Right cardiac atrium (tissue), 5 donors: ENCODE measurements at regions not wholly inside any gene's neighbourhood (a gene's known extent, or its start where the extent isn't known, plus 50 kb on each side); places are given as distances from the start of the nearest gene placed in this dataset.
A peak's percentile ranks its signal among the peaks of the same experiment; 100 is the strongest.

ENCODE experiments used
- ATAC-seq, 2 donors: fragments of 200-7000 bp; cut with Tn5 transposase; one replicate each; pipeline versions ENCODE4 v1.8.0 to v1.9.1; 2020; ENCODE audit warnings: moderate library complexity in 2 of 2, mild to moderate bottlenecking in 1 of 2
- DNase-seq, 3 donors: peaks; one replicate each; pipeline ENCODE4 v3.0.0-alpha.2; 2020
- H3K27ac ChIP-seq: one replicate; pipeline ENCODE4 v1.5.1; 2013; ENCODE audit warnings: mild to moderate bottlenecking, low read length, control low read depth, moderate library complexity
- H3K27me3 ChIP-seq: one replicate; pipeline ENCODE4 v1.6.1; 2013; ENCODE audit not compliant: control insufficient read depth, insufficient read depth
- H3K4me1 ChIP-seq: one replicate; pipeline ENCODE4 v1.6.1; 2013; ENCODE audit warnings: low read length; ENCODE audit not compliant: control insufficient read depth, insufficient read depth
- H3K4me3 ChIP-seq: one replicate; pipeline ENCODE4 v1.5.1; 2013; ENCODE audit warnings: low read length, control low read depth
- H3K9me3 ChIP-seq: one replicate; pipeline ENCODE4 v1.6.1; 2013; ENCODE audit warnings: low read length; ENCODE audit not compliant: control insufficient read depth
- WGBS: extraction: QIAGEN DNeasy Blood & Tissue Kit; methylation state at CpG from one replicate; pipeline ENCODE4 v1.1.7; 2013; 5-methylcytosine and 5-hydroxymethylcytosine counted together
- intact Hi-C, 4 donors: fragments of 100-400 bp; cut with DNase I; formaldehyde crosslinking; loops; one replicate each; pipeline versions ENCODE4 v1.11.0 to v1.14.0; 2022 to 2023
- donor health status: healthy with polysubstance abuse.
- donor health status: DM: no; HTN: yes; CAD: no.
- donor health status: DM: no; HTN: no; CAD: no.
- donor health status: DM: no; HTN: yes; CAD: no; lungs with severe emphysema.
- donor health status: DM: yes; HTN: yes; CAD: no.

GRCh38 chr11:15765530-15765929, 590.8 kb downstream of the SOX6 start:
- H3K4me1 ChIP-seq, result no peaks in the 10 kb centered on the region
- intact Hi-C loops, result no loop called here
- H3K4me3 ChIP-seq, result no peak overlapping the region
- WGBS, result 87% methylated on average over 3 of the region's 3 CpGs
- no peaks in the 10 kb centered on the region for H3K27me3 ChIP-seq
- H3K27ac ChIP-seq, result no peak overlapping the region
- ATAC-seq (no peak), DNase-seq (no peak)
- H3K9me3 ChIP-seq, result no peaks in the 10 kb centered on the region

- no peak overlapping the region for H3K27ac ChIP-seq
- no peaks in the 10 kb centered on the region for H3K4me1 ChIP-seq
- intact Hi-C loops, result no loop called here
- 95% methylated on average over 5 of the region's 5 CpGs for WGBS
- no peaks in the 10 kb centered on the region for H3K9me3 ChIP-seq
- H3K4me3 ChIP-seq, result no peak overlapping the region
- DNase-seq (no peak), ATAC-seq (no peak)
- H3K27me3 ChIP-seq, result no peaks in the 10 kb centered on the region
These were observed 588.0 kb downstream of the SOX6 start for GRCh38 chr11:15768321-15768720.

- intact Hi-C loops, result no loop called here
- H3K9me3 ChIP-seq, result no peaks in the 10 kb centered on the region
- ATAC-seq (no peak), DNase-seq (no peak)
- WGBS, result 96% methylated on average over 3 of the region's 3 CpGs
- no peaks in the 10 kb centered on the region for H3K4me1 ChIP-seq
- no peak overlapping the region for H3K27ac ChIP-seq
- no peaks in the 10 kb centered on the region for H3K27me3 ChIP-seq
- no peak overlapping the region for H3K4me3 ChIP-seq
These were observed 587.1 kb downstream of the SOX6 start for GRCh38 chr11:15769203-15769602.

GRCh38 chr11:15770798-15771414, 585.4 kb downstream of the SOX6 start:
- Histone ChIP-seq H3K4me3 (no peak overlapping the region), H3K27me3 (no peaks in the 10 kb centered on the region), H3K9me3 (no peaks in the 10 kb centered on the region), H3K4me1 (no peaks in the 10 kb centered on the region), H3K27ac (no peak overlapping the region)
- DNase-seq (peak; percentile 27 to 72 (median 57)), ATAC-seq (no peak)
- intact Hi-C loops, result no loop called here
- WGBS, result 100% methylated on average over 1 of the region's 1 CpG

- intact Hi-C loops, result no loop called here
- ATAC-seq (no peak), DNase-seq (no peak)
- 73% methylated on average over 3 of the region's 3 CpGs for WGBS
- H3K9me3 ChIP-seq, result no peaks in the 10 kb centered on the region
- H3K4me1 ChIP-seq, result no peaks in the 10 kb centered on the region
- H3K4me3 ChIP-seq, result no peak overlapping the region
- no peaks in the 10 kb centered on the region for H3K27me3 ChIP-seq
- H3K27ac ChIP-seq, result no peak overlapping the region
These were observed 583.8 kb downstream of the SOX6 start for GRCh38 chr11:15772547-15772946.

GRCh38 chr11:15772981-15773380, 583.4 kb downstream of the SOX6 start:
- intact Hi-C loops, result no loop called here
- no peak overlapping the region for H3K27ac ChIP-seq
- no peak for DNase-seq
- no peaks in the 10 kb centered on the region for H3K4me1 ChIP-seq
- no peak overlapping the region for H3K4me3 ChIP-seq
- no peaks in the 10 kb centered on the region for H3K9me3 ChIP-seq
- no peaks in the 10 kb centered on the region for H3K27me3 ChIP-seq
- no peak for ATAC-seq

- no peaks in the 10 kb centered on the region for H3K4me1 ChIP-seq
- 68% methylated on average over 13 of the region's 13 CpGs for WGBS
These were observed 582.6 kb downstream of the SOX6 start for GRCh38 chr11:15773476-15774387.

GRCh38 chr11:15774388-15774939, 581.9 kb downstream of the SOX6 start:
- DNase-seq (no peak), ATAC-seq (peak; percentile 19 to 67)
- WGBS, result 46% methylated on average over 4 of the region's 4 CpGs
- intact Hi-C loops, result no loop called here
- Histone ChIP-seq H3K9me3 (no peaks in the 10 kb centered on the region), H3K4me1 (no peaks in the 10 kb centered on the region), H3K27me3 (no peaks in the 10 kb centered on the region), H3K27ac (peak overlapping the region; percentile 31), H3K4me3 (no peak overlapping the region)

More at GRCh38 chr11:15773476-15774387, 582.6 kb downstream of the SOX6 start:
- DNase-seq, result no peak
- ATAC-seq, result no peak
- intact Hi-C loops, result no loop called here
- H3K27ac ChIP-seq, result no peak overlapping the region
- no peaks in the 10 kb centered on the region for H3K9me3 ChIP-seq
- no peaks in the 10 kb centered on the region for H3K27me3 ChIP-seq
- H3K4me3 ChIP-seq, result no peak overlapping the region

GRCh38 chr11:15775015-15775541, 581.3 kb downstream of the SOX6 start:
- Histone ChIP-seq H3K9me3 (no peaks in the 10 kb centered on the region), H3K27me3 (no peaks in the 10 kb centered on the region), H3K4me1 (no peaks in the 10 kb centered on the region), H3K4me3 (no peak overlapping the region), H3K27ac (peak overlapping the region; percentile 48)
- ATAC-seq (peak; percentile 75 to 76), DNase-seq (peak; percentile 27 to 70 (median 69))
- 51% methylated on average over 6 of the region's 6 CpGs for WGBS
- intact Hi-C loops, result no loop called here

GRCh38 chr11:15775797-15776196, 580.5 kb downstream of the SOX6 start:
- no peaks in the 10 kb centered on the region for H3K4me1 ChIP-seq
- H3K4me3 ChIP-seq, result no peak overlapping the region
- no peaks in the 10 kb centered on the region for H3K27me3 ChIP-seq
- 77% methylated on average over 2 of the region's 2 CpGs for WGBS
- no peaks in the 10 kb centered on the region for H3K9me3 ChIP-seq
- intact Hi-C loops, result no loop called here
- ATAC-seq (no peak), DNase-seq (no peak)
- H3K27ac ChIP-seq, result no peak overlapping the region

GRCh38 chr11:15776366-15776765, 580.0 kb downstream of the SOX6 start:
- no peaks in the 10 kb centered on the region for H3K9me3 ChIP-seq
- 78% methylated on average over 1 of the region's 1 CpG for WGBS
- DNase-seq, result no peak

More at GRCh38 chr11:15776366-15776765, 580.0 kb downstream of the SOX6 start:
- intact Hi-C loops, result no loop called here
- H3K27me3 ChIP-seq, result no peaks in the 10 kb centered on the region
- no peak overlapping the region for H3K4me3 ChIP-seq
- H3K4me1 ChIP-seq, result no peaks in the 10 kb centered on the region
- H3K27ac ChIP-seq, result no peak overlapping the region
- no peak for ATAC-seq
